Endothelial cell (in vitro differentiated cells): ENCODE measurements at regions not wholly inside any gene's neighbourhood (a gene's known extent, or its start where the extent isn't known, plus 50 kb on each side); places are given as distances from the start of the nearest gene placed in this dataset.

Experiments used
- DNase-seq: peaks from one replicate; pipeline ENCODE4 v3.0.0; 2021; ENCODE audit warnings: low spot score
- H3K27ac Mint-ChIP-seq: one replicate; pipeline ENCODE4 v1.8.0; 2021; ENCODE audit warnings: mixed read lengths, inconsistent platforms; ENCODE audit not compliant: unreplicated experiment
- H3K27me3 Mint-ChIP-seq: one replicate; pipeline ENCODE4 v1.8.0; 2021; ENCODE audit warnings: mild to moderate bottlenecking, moderate library complexity, mixed read lengths, inconsistent platforms; ENCODE audit not compliant: unreplicated experiment
- H3K36me3 Mint-ChIP-seq: one replicate; pipeline ENCODE4 v1.8.0; 2021; ENCODE audit warnings: mild to moderate bottlenecking, low read depth, mixed read lengths, inconsistent platforms; ENCODE audit not compliant: unreplicated experiment
- H3K4me1 Mint-ChIP-seq: one replicate; pipeline ENCODE4 v1.8.0; 2021; ENCODE audit warnings: mild to moderate bottlenecking, mixed read lengths, inconsistent platforms; ENCODE audit not compliant: unreplicated experiment
- H3K4me3 Mint-ChIP-seq: one replicate; pipeline ENCODE4 v1.8.0; 2021; ENCODE audit warnings: mild to moderate bottlenecking, mixed read lengths, inconsistent platforms; ENCODE audit not compliant: unreplicated experiment
- H3K9me3 Mint-ChIP-seq: one replicate; pipeline ENCODE4 v1.8.0; 2021; ENCODE audit warnings: mixed read lengths, inconsistent platforms; ENCODE audit not compliant: unreplicated experiment
- TF ChIP-seq, protein P1 (sequence below): fragments of 200-600 bp; sonication (generic); IDR thresholded peaks from one replicate; pipeline ENCODE4 v1.5.0; 2021; ENCODE audit warnings: antibody characterized with exemption; ENCODE audit not compliant: unreplicated experiment

DNA sequence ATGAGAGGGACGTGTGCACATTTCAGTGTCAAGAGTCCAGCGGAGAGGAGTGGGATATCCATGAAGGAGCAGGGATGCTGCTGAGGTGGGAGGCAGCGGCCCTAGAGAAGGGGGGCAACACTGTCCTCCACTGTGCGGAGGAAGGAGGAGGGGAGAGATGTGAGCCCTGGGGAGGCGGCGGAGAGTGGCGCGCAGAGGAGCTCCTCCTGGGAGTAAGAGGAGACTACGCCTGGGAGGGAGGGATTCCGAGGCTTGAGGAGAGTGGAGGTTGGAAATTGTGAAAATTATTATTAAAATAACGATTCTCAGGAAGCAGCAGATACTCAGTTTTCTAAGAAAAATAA is 142.7 kb downstream of the CEP57L1 start:
- Mint-ChIP-seq H3K27me3 (peaks cover 6% of the 10 kb centered on the region), H3K27ac (no peak overlapping the region), H3K4me1 (peaks cover 36% of the 10 kb centered on the region), H3K36me3 (peaks cover 3% of the 10 kb centered on the region), H3K9me3 (no peaks in the 10 kb centered on the region), H3K4me3 (no peak overlapping the region)
- TF ChIP-seq, protein P1, sequence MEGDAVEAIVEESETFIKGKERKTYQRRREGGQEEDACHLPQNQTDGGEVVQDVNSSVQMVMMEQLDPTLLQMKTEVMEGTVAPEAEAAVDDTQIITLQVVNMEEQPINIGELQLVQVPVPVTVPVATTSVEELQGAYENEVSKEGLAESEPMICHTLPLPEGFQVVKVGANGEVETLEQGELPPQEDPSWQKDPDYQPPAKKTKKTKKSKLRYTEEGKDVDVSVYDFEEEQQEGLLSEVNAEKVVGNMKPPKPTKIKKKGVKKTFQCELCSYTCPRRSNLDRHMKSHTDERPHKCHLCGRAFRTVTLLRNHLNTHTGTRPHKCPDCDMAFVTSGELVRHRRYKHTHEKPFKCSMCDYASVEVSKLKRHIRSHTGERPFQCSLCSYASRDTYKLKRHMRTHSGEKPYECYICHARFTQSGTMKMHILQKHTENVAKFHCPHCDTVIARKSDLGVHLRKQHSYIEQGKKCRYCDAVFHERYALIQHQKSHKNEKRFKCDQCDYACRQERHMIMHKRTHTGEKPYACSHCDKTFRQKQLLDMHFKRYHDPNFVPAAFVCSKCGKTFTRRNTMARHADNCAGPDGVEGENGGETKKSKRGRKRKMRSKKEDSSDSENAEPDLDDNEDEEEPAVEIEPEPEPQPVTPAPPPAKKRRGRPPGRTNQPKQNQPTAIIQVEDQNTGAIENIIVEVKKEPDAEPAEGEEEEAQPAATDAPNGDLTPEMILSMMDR, result no peak
- no peak for DNase-seq

GRCh38 chr6:109237077-109237985 is 142.0 kb downstream of the CEP57L1 start:
- peaks cover 30% of the 10 kb centered on the region for H3K4me1 Mint-ChIP-seq
- H3K4me3 Mint-ChIP-seq, result no peak overlapping the region
- TF ChIP-seq, protein P1, result no peak
- no peak for DNase-seq
- H3K9me3 Mint-ChIP-seq, result no peaks in the 10 kb centered on the region
- H3K27ac Mint-ChIP-seq, result no peak overlapping the region
- H3K27me3 Mint-ChIP-seq, result peaks cover 6% of the 10 kb centered on the region
- peaks cover 3% of the 10 kb centered on the region for H3K36me3 Mint-ChIP-seq

DNA sequence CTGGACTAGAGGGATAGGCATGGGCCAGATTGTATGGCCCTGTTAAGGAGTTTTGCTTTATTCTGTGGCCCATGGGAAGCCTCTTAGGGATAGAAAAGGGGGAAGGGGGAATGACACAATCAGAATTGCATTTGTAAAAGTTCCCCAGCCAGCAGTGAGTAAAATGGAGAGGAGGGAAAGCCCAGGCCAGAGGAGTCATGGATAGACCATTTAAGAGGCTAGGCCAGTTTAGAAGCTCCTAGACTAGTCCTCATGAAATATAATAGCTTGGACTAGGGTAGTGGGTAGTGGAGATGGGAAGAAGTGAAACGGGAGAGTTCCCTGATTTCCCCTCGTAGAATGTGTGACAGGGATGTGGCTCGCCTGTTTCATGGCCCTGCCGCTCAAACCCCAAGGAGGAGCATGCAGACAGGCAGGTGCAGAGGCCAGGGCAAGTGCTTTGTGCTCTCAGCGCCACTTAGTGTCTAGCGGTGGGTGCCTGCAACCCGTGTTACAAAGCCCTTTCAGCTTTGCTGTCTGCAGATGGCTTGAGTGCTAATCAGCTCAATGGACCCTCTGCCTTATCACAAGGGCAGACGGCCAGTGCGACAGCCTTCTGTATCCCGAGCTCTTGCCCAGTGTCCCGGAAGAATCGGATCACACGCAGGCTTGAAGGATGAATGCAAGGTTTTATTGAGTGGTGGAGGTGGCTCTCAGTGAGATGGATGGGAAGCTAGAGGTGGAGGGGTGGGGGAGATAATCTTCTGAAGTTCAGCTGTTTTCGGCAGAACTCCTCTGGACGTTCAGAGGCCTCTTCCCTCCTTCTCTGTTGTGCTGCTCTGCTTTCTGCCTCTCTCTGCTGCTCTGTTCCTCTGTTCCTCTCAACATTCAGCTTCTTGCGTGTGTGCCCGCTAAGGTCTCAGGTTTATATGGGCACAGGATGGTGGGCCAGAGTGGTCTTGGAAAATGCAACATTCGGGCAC is 141.1 kb downstream of the CEP57L1 start:
- H3K4me1 Mint-ChIP-seq, result peaks cover 30% of the 10 kb centered on the region
- no peak overlapping the region for H3K27ac Mint-ChIP-seq
- no peak overlapping the region for H3K4me3 Mint-ChIP-seq
- H3K9me3 Mint-ChIP-seq, result no peaks in the 10 kb centered on the region
- TF ChIP-seq, protein P1, result no peak
- H3K27me3 Mint-ChIP-seq, result peaks cover 6% of the 10 kb centered on the region
- H3K36me3 Mint-ChIP-seq, result peaks cover 3% of the 10 kb centered on the region
- DNase-seq, result peak; percentile 10

- H3K27ac Mint-ChIP-seq, result no peak overlapping the region
- no peak for DNase-seq
- TF ChIP-seq, protein P1, result no peak
- H3K9me3 Mint-ChIP-seq, result no peaks in the 10 kb centered on the region
- H3K27me3 Mint-ChIP-seq, result peaks cover 6% of the 10 kb centered on the region
- H3K4me3 Mint-ChIP-seq, result no peak overlapping the region
- peaks cover 3% of the 10 kb centered on the region for H3K36me3 Mint-ChIP-seq
- peaks cover 29% of the 10 kb centered on the region for H3K4me1 Mint-ChIP-seq
Measured at GRCh38 chr6:109235481-109236038, 140.3 kb downstream of the CEP57L1 start.
